VCaP (cell line): ENCODE measurements at regions not wholly inside any gene's neighbourhood (a gene's known extent, or its start where the extent isn't known, plus 50 kb on each side); places are given as distances from the start of the nearest gene placed in this dataset.

Experiments
- H3K27ac ChIP-seq: fragments of 450-650 bp; 2 replicates; pipeline ENCODE4 v1.5.1; 2017
- CTCF ChIP-seq: fragments of 450-650 bp; conservative IDR thresholded peaks from 2 replicates; pipeline ENCODE4 v1.5.1; 2017; ENCODE audit warnings: mild to moderate bottlenecking, moderate library complexity

GRCh38 chr2:6017736-6018286, 325.6 kb downstream of the SOX11 start:
- H3K27ac ChIP-seq = no peak overlapping the region
- TF ChIP-seq CTCF = no peak

- no peak overlapping the region for H3K27ac ChIP-seq
- TF ChIP-seq CTCF = no peak
Observed at GRCh38 chr2:6024229-6024628, 332.0 kb downstream of the SOX11 start.

- TF ChIP-seq CTCF = no peak
- H3K27ac ChIP-seq = no peak overlapping the region
Observed at GRCh38 chr2:6024784-6025183, 332.6 kb downstream of the SOX11 start.

GRCh38 chr2:6025391-6025790, 333.2 kb downstream of the SOX11 start:
- TF ChIP-seq CTCF = no peak
- no peak overlapping the region for H3K27ac ChIP-seq

- no peak for TF ChIP-seq CTCF
- peak overlapping the region; percentile 36; the same call in 1 of the 2 replicates for H3K27ac ChIP-seq
Observed at GRCh38 chr2:6027066-6027465, 334.9 kb downstream of the SOX11 start.

GRCh38 chr2:6031200-6031867, 339.1 kb downstream of the SOX11 start:
- no peak for TF ChIP-seq CTCF

GRCh38 chr2:6036211-6036610, 344.0 kb downstream of the SOX11 start:
- no peak for TF ChIP-seq CTCF

More at GRCh38 chr2:6031200-6031867, 339.1 kb downstream of the SOX11 start:
- no peak overlapping the region for H3K27ac ChIP-seq

More at GRCh38 chr2:6036211-6036610, 344.0 kb downstream of the SOX11 start:
- H3K27ac ChIP-seq = no peak overlapping the region
